CD14-positive monocyte (primary cell): ENCODE measurements at regions not wholly inside any gene's neighbourhood (a gene's known extent, or its start where the extent isn't known, plus 50 kb on each side); places are given as distances from the start of the nearest gene placed in this dataset.

ENCODE experiments used
- DNase-seq, 3 donors: peaks; one replicate each; pipeline ENCODE4 v3.0.0-alpha.2; 2011 to 2022
- H2AFZ ChIP-seq: 2 replicates; pipeline ENCODE4 v1.6.0; 2012; ENCODE audit warnings: mild to moderate bottlenecking, low read depth, low read length, inconsistent platforms; ENCODE audit not compliant: insufficient read depth, poor library complexity, severe bottlenecking
- H3K27ac ChIP-seq, 2 donors: 1 replicate in 1 of 2; 2 replicates in 1 of 2; pipeline ENCODE4 v1.5.1; 2012 to 2013; ENCODE audit warnings: low read length in 2 of 2, control low read depth in 1 of 2, inconsistent platforms in 1 of 2, low read depth in 1 of 2, mild to moderate bottlenecking in 1 of 2
- H3K27me3 ChIP-seq, 2 donors: one replicate each; pipeline versions ENCODE4 v1.6.0 to v1.6.1; 2011 to 2013; ENCODE audit warnings: low read length in 2 of 2; ENCODE audit not compliant: control insufficient read depth in 2 of 2, insufficient read depth in 2 of 2
- H3K36me3 ChIP-seq, 2 donors: replicated peaks in 1 of 2; 1 replicate in 1 of 2; 2 replicates in 1 of 2; pipeline versions ENCODE4 v1.5.1 to v1.6.1; 2012 to 2013; ENCODE audit warnings: low read length in 2 of 2, control low read depth in 1 of 2, inconsistent platforms in 1 of 2, mild to moderate bottlenecking in 1 of 2; ENCODE audit not compliant: insufficient read depth in 2 of 2, control insufficient read depth in 1 of 2
- H3K4me1 ChIP-seq, 2 donors: 1 replicate in 1 of 2; 2 replicates in 1 of 2; pipeline versions ENCODE4 v1.5.1 to v1.6.1; 2012 to 2013; ENCODE audit warnings: low read length in 2 of 2, control low read depth in 1 of 2, inconsistent platforms in 1 of 2, mild to moderate bottlenecking in 1 of 2, moderate library complexity in 1 of 2; ENCODE audit not compliant: insufficient read depth in 2 of 2, control insufficient read depth in 1 of 2
- H3K4me2 ChIP-seq: replicated peaks from 2 replicates; pipeline ENCODE3; 2012; ENCODE audit warnings: low read length, moderate library complexity, mild to moderate bottlenecking; ENCODE audit not compliant: poor library complexity, severe bottlenecking; ENCODE audit errors: extremely low read depth
- H3K4me3 ChIP-seq, 3 experiments: fragments of 200-600 bp in 1 of 3; sonication (generic) in 1 of 3; replicated peaks in 1 of 3; 1 replicate in 2 of 3; 2 replicates in 1 of 3; pipeline ENCODE4 v1.5.1; 2011 to 2013; ENCODE audit warnings: low read length in 3 of 3, mild to moderate bottlenecking in 3 of 3, control low read depth in 2 of 3, low read depth in 2 of 3, inconsistent platforms in 1 of 3, moderate library complexity in 1 of 3
- H3K79me2 ChIP-seq: 2 replicates; pipeline ENCODE4 v1.6.0; 2012; ENCODE audit warnings: mild to moderate bottlenecking, control low read depth, inconsistent platforms, low read length, moderate library complexity; ENCODE audit not compliant: insufficient read depth
- H3K9ac ChIP-seq: 2 replicates; pipeline ENCODE4 v1.6.0; 2017; ENCODE audit warnings: low read length, mild to moderate bottlenecking; ENCODE audit not compliant: insufficient read depth, poor library complexity, severe bottlenecking
- H3K9me3 ChIP-seq, 2 donors: replicated peaks in 1 of 2; 1 replicate in 1 of 2; 2 replicates in 1 of 2; pipeline versions ENCODE4 v1.5.1 to v1.6.1; 2012 to 2013; ENCODE audit warnings: low read length in 2 of 2, control low read depth in 1 of 2; ENCODE audit not compliant: control insufficient read depth in 1 of 2, insufficient read depth in 1 of 2
- H4K20me1 ChIP-seq: 2 replicates; pipeline ENCODE4 v1.6.0; 2012; ENCODE audit warnings: mild to moderate bottlenecking, low read length, control low read depth, moderate library complexity; ENCODE audit not compliant: insufficient read depth
- H3K27ac Mint-ChIP-seq, 7 donors: one replicate each; pipeline ENCODE4 v1.8.0; 2020; ENCODE audit warnings: mild to moderate bottlenecking in 7 of 7, mixed read lengths in 7 of 7, moderate library complexity in 6 of 7, inconsistent platforms in 2 of 7
- H3K27me3 Mint-ChIP-seq, 3 donors: one replicate each; pipeline ENCODE4 v1.8.0; 2021 to 2022; ENCODE audit warnings: low read depth in 3 of 3, mild to moderate bottlenecking in 3 of 3, mixed read lengths in 3 of 3, moderate library complexity in 3 of 3, inconsistent platforms in 1 of 3
- H3K36me3 Mint-ChIP-seq, 2 donors: one replicate each; pipeline ENCODE4 v1.8.0; 2020; ENCODE audit warnings: mixed read lengths in 2 of 2, inconsistent platforms in 1 of 2, mild to moderate bottlenecking in 1 of 2
- H3K4me1 Mint-ChIP-seq: one replicate; pipeline ENCODE4 v1.8.0; 2020; ENCODE audit warnings: mild to moderate bottlenecking, mixed read lengths
- H3K4me3 Mint-ChIP-seq, 2 donors: one replicate each; pipeline ENCODE4 v1.8.0; 2020; ENCODE audit warnings: mild to moderate bottlenecking in 2 of 2, mixed read lengths in 2 of 2, moderate library complexity in 1 of 2
- H3K9me3 Mint-ChIP-seq, 7 donors: one replicate each; pipeline ENCODE4 v1.8.0; 2020 to 2022; ENCODE audit warnings: mixed read lengths in 7 of 7, mild to moderate bottlenecking in 6 of 7, moderate library complexity in 6 of 7, inconsistent platforms in 2 of 7
- CTCF ChIP-seq: fragments of 200-600 bp; IDR thresholded peaks from one replicate; pipeline ENCODE4 v1.8.0; 2022; ENCODE audit warnings: antibody characterized with exemption, mild to moderate bottlenecking
- WGBS: methylation state at CpG from one replicate; pipeline ENCODE4 v1.1.5; 2013; ENCODE audit warnings: missing lambda C conversion rate; ENCODE audit not compliant: insufficient coverage; 5-methylcytosine and 5-hydroxymethylcytosine counted together
- intact Hi-C, 2 donors: fragments of 100-400 bp; cut with micrococcal nuclease; formaldehyde crosslinking; loops; one replicate each; pipeline versions ENCODE4 v1.15.0 to v1.15.1; 2023

- peaks cover 0 to 4% (median 0%) of the 10 kb centered on the region in 3 donors for H3K27me3 Mint-ChIP-seq
- H3K4me3 Mint-ChIP-seq, result no peak overlapping the region
- no peaks in the 10 kb centered on the region for H3K36me3 ChIP-seq
- no peak overlapping the region for H3K9ac ChIP-seq
- DNase-seq, result no peak
- WGBS, result 75% methylated on average over 8 of the region's 10 CpGs
- H3K9me3 Mint-ChIP-seq, result peaks cover 6 to 27% (median 12%) of the 10 kb centered on the region in 7 donors
- no peaks in the 10 kb centered on the region for H3K27me3 ChIP-seq
- no peaks in the 10 kb centered on the region for H3K4me1 ChIP-seq
- no peaks in the 10 kb centered on the region for H4K20me1 ChIP-seq
- peaks cover 33 to 38% of the 10 kb centered on the region in 2 donors for H3K9me3 ChIP-seq
- H3K79me2 ChIP-seq, result no peaks in the 10 kb centered on the region
- no peak overlapping the region for H3K4me3 ChIP-seq
- no peak overlapping the region for H3K27ac ChIP-seq
- no peak for TF ChIP-seq CTCF
- intact Hi-C loops, result no loop called here
- H3K4me2 ChIP-seq, result no peak overlapping the region
- H3K4me1 Mint-ChIP-seq, result no peaks in the 10 kb centered on the region
- H3K36me3 Mint-ChIP-seq, result no peaks in the 10 kb centered on the region
- H2AFZ ChIP-seq, result no peak overlapping the region
- H3K27ac Mint-ChIP-seq, result no peak overlapping the region
These were observed 71.8 kb downstream of the NPAP1 start for GRCh38 chr15:24747376-24747775.

- Histone ChIP-seq H3K9me3 (peaks cover 33 to 38% of the 10 kb centered on the region in 2 donors), H3K4me2 (no peak overlapping the region), H3K4me1 (no peaks in the 10 kb centered on the region), H3K27me3 (no peaks in the 10 kb centered on the region), H3K4me3 (no peak overlapping the region), H3K27ac (no peak overlapping the region), H4K20me1 (no peaks in the 10 kb centered on the region), H3K9ac (no peak overlapping the region), H3K79me2 (no peaks in the 10 kb centered on the region), H3K36me3 (no peaks in the 10 kb centered on the region), H2AFZ (no peak overlapping the region)
- H3K9me3 Mint-ChIP-seq, result peaks cover 6 to 27% (median 12%) of the 10 kb centered on the region in 7 donors
- H3K4me3 Mint-ChIP-seq, result no peak overlapping the region
- no peak for DNase-seq
- no peaks in the 10 kb centered on the region for H3K4me1 Mint-ChIP-seq
- 87% methylated on average over 4 of the region's 4 CpGs for WGBS
- H3K27ac Mint-ChIP-seq, result no peak overlapping the region
- intact Hi-C loops, result no loop called here
- H3K36me3 Mint-ChIP-seq, result no peaks in the 10 kb centered on the region
- TF ChIP-seq CTCF, result no peak
- H3K27me3 Mint-ChIP-seq, result peaks cover 0 to 4% (median 0%) of the 10 kb centered on the region in 3 donors
These were observed 73.4 kb downstream of the NPAP1 start for GRCh38 chr15:24748812-24749439.
